ENCODE measurements at regions not wholly inside any gene's neighbourhood (a gene's known extent, or its start where the extent isn't known, plus 50 kb on each side); places are given as distances from the start of the nearest gene placed in this dataset.

GRCh38 chr9:38263532-38263931 is 129.0 kb upstream of the ALDH1B1 start:
- H3K4me3 ChIP-seq (ENCODE audit: low read length): no peak overlapping the region
- peak; percentile 65 for DNase-seq (ENCODE audit: low read depth)
- peak; percentile 55 for TF ChIP-seq CTCF (IDR thresholded peaks at IDR 0.05; ENCODE audit: insufficient read depth, low read depth, low read length, missing control alignments)

GRCh38 chr9:38259519-38260218 is 132.8 kb upstream of the ALDH1B1 start:
- TF ChIP-seq CTCF (IDR thresholded peaks at IDR 0.05; ENCODE audit: insufficient read depth, low read depth, low read length, missing control alignments): no peak

GRCh38 chr9:38259056-38259455 is 133.4 kb upstream of the ALDH1B1 start:
- no peak for TF ChIP-seq CTCF (IDR thresholded peaks at IDR 0.05; ENCODE audit: insufficient read depth, low read depth, low read length, missing control alignments)
- DNase-seq (ENCODE audit: low read depth): no peak

More at GRCh38 chr9:38259519-38260218, 132.8 kb upstream of the ALDH1B1 start:
- H3K4me3 ChIP-seq (ENCODE audit: low read length): no peak overlapping the region
- DNase-seq (ENCODE audit: low read depth): no peak

GRCh38 chr9:38257626-38258215 is 134.8 kb upstream of the ALDH1B1 start:
- DNase-seq (ENCODE audit: low read depth): no peak
- TF ChIP-seq CTCF (IDR thresholded peaks at IDR 0.05; ENCODE audit: insufficient read depth, low read depth, low read length, missing control alignments): no peak
- H3K4me3 ChIP-seq (ENCODE audit: low read length): no peak overlapping the region

More at GRCh38 chr9:38259056-38259455, 133.4 kb upstream of the ALDH1B1 start:
- H3K4me3 ChIP-seq (ENCODE audit: low read length): no peak overlapping the region

GRCh38 chr9:38256461-38256860 is 136.0 kb upstream of the ALDH1B1 start:
- no peak overlapping the region for H3K4me3 ChIP-seq (ENCODE audit: low read length)
- TF ChIP-seq CTCF (IDR thresholded peaks at IDR 0.05; ENCODE audit: insufficient read depth, low read depth, low read length, missing control alignments): no peak
- no peak for DNase-seq (ENCODE audit: low read depth)

GRCh38 chr9:38255599-38255998 is 136.9 kb upstream of the ALDH1B1 start:
- no peak overlapping the region for H3K4me3 ChIP-seq (ENCODE audit: low read length)
- DNase-seq (ENCODE audit: low read depth): no peak
- TF ChIP-seq CTCF (IDR thresholded peaks at IDR 0.05; ENCODE audit: insufficient read depth, low read depth, low read length, missing control alignments): no peak

- H3K4me3 ChIP-seq (ENCODE audit: low read length): no peak overlapping the region
- no peak for DNase-seq (ENCODE audit: low read depth)
- no peak for TF ChIP-seq CTCF (IDR thresholded peaks at IDR 0.05; ENCODE audit: insufficient read depth, low read depth, low read length, missing control alignments)
Observed at GRCh38 chr9:38254756-38255155, 137.7 kb upstream of the ALDH1B1 start.
